HEK293 (cell line): ENCODE measurements at regions not wholly inside any gene's neighbourhood (a gene's known extent, or its start where the extent isn't known, plus 50 kb on each side); places are given as distances from the start of the nearest gene placed in this dataset.

Experiments used
- EGR2 ChIP-seq: fragments of 450-650 bp; formaldehyde crosslinking; IDR thresholded peaks from 2 replicates; pipeline ENCODE4 v1.5.1; 2016; ENCODE audit warnings: low read depth, missing biosample characterization, missing genetic modification characterization
- HIC1 ChIP-seq: fragments of 450-650 bp; formaldehyde crosslinking; IDR thresholded peaks from 2 replicates; pipeline ENCODE4 v1.5.1; 2016; ENCODE audit warnings: missing biosample characterization, missing genetic modification characterization
- HOXC10 ChIP-seq: sonication (generic); formaldehyde crosslinking; IDR thresholded peaks from 2 replicates; pipeline ENCODE4 v1.8.1; 2023; ENCODE audit warnings: mild to moderate bottlenecking, missing genetic modification reagents
- IKZF3 ChIP-seq: fragments of 450-650 bp; IDR thresholded peaks from 2 replicates; pipeline ENCODE4 v1.5.0; 2018; ENCODE audit warnings: missing biosample characterization, mild to moderate bottlenecking, missing genetic modification characterization, moderate library complexity
- INSM2 ChIP-seq: fragments of 450-650 bp; formaldehyde crosslinking; IDR thresholded peaks from 2 replicates; pipeline ENCODE4 v1.5.1; 2016; ENCODE audit warnings: missing biosample characterization, missing genetic modification characterization
- KLF16 ChIP-seq: fragments of 450-650 bp; formaldehyde crosslinking; IDR thresholded peaks from 2 replicates; pipeline ENCODE4 v1.5.1; 2017; ENCODE audit warnings: missing biosample characterization, missing genetic modification characterization
- MEIS1 ChIP-seq: sonication (generic); formaldehyde crosslinking; IDR thresholded peaks from 2 replicates; pipeline ENCODE4 v1.8.1; 2022; ENCODE audit warnings: missing genetic modification reagents, mild to moderate bottlenecking, borderline replicate concordance
- MYNN ChIP-seq: fragments of 450-650 bp; formaldehyde crosslinking; IDR thresholded peaks from 2 replicates; pipeline ENCODE4 v1.5.1; 2016; ENCODE audit warnings: missing biosample characterization, missing genetic modification characterization, borderline replicate concordance
- PATZ1 ChIP-seq: fragments of 450-650 bp; formaldehyde crosslinking; IDR thresholded peaks from 2 replicates; pipeline ENCODE4 v1.5.1; 2016; ENCODE audit warnings: missing biosample characterization, missing genetic modification characterization
- TSHZ1 ChIP-seq: fragments of 450-650 bp; formaldehyde crosslinking; IDR thresholded peaks from 2 replicates; pipeline ENCODE4 v1.5.1; 2016; ENCODE audit warnings: missing biosample characterization, missing genetic modification characterization, borderline replicate concordance
- ZBTB21 ChIP-seq: fragments of 450-650 bp; formaldehyde crosslinking; IDR thresholded peaks from 2 replicates; pipeline ENCODE4 v1.5.1; 2017; ENCODE audit warnings: missing biosample characterization, missing genetic modification characterization
- ZFP3 ChIP-seq: fragments of 450-650 bp; formaldehyde crosslinking; IDR thresholded peaks from 2 replicates; pipeline ENCODE4 v1.5.1; 2016; ENCODE audit warnings: low read depth, missing biosample characterization, missing genetic modification characterization
- ZFP69B ChIP-seq: fragments of 450-650 bp; formaldehyde crosslinking; IDR thresholded peaks from 2 replicates; pipeline ENCODE4 v1.5.1; 2016; ENCODE audit warnings: missing biosample characterization, missing genetic modification characterization
- ZNF114 ChIP-seq: fragments of 450-650 bp; formaldehyde crosslinking; IDR thresholded peaks from 2 replicates; pipeline ENCODE4 v1.5.0; 2017; ENCODE audit warnings: missing biosample characterization, missing genetic modification characterization
- ZNF146 ChIP-seq: fragments of 450-650 bp; formaldehyde crosslinking; IDR thresholded peaks from 2 replicates; pipeline ENCODE4 v1.5.1; 2016; ENCODE audit warnings: missing biosample characterization, missing genetic modification characterization
- ZNF202 ChIP-seq: fragments of 450-650 bp; formaldehyde crosslinking; IDR thresholded peaks from 2 replicates; pipeline ENCODE4 v1.5.1; 2016; ENCODE audit warnings: missing biosample characterization, missing genetic modification characterization, borderline replicate concordance
- ZNF211 ChIP-seq: fragments of 450-650 bp; formaldehyde crosslinking; IDR thresholded peaks from 2 replicates; pipeline ENCODE4 v1.5.1; 2016; ENCODE audit warnings: low read depth, missing biosample characterization, missing genetic modification characterization
- ZNF239 ChIP-seq: fragments of 450-650 bp; formaldehyde crosslinking; IDR thresholded peaks from 2 replicates; pipeline ENCODE4 v1.5.1; 2016; ENCODE audit warnings: missing biosample characterization, missing genetic modification characterization
- ZNF366 ChIP-seq: fragments of 450-650 bp; formaldehyde crosslinking; conservative IDR thresholded peaks from 2 replicates; pipeline ENCODE4 v1.5.1; 2016; ENCODE audit warnings: missing biosample characterization, missing genetic modification characterization
- ZNF391 ChIP-seq: fragments of 450-650 bp; formaldehyde crosslinking; IDR thresholded peaks from 2 replicates; pipeline ENCODE4 v1.5.1; 2016; ENCODE audit warnings: low read depth, missing biosample characterization, missing genetic modification characterization, borderline replicate concordance
- ZNF580 ChIP-seq: fragments of 450-650 bp; formaldehyde crosslinking; IDR thresholded peaks from 2 replicates; pipeline ENCODE4 v1.5.1; 2016; ENCODE audit warnings: missing biosample characterization, missing genetic modification characterization
- ZNF692 ChIP-seq: fragments of 450-650 bp; formaldehyde crosslinking; IDR thresholded peaks from 2 replicates; pipeline ENCODE4 v1.5.1; 2016; ENCODE audit warnings: missing biosample characterization, missing genetic modification characterization
- ZNF704 ChIP-seq: fragments of 450-650 bp; formaldehyde crosslinking; IDR thresholded peaks from 2 replicates; pipeline ENCODE4 v1.5.1; 2016; ENCODE audit warnings: missing biosample characterization, missing genetic modification characterization
- ZNF707 ChIP-seq: fragments of 450-650 bp; formaldehyde crosslinking; IDR thresholded peaks from 2 replicates; pipeline ENCODE4 v1.5.1; 2016; ENCODE audit warnings: missing biosample characterization, missing genetic modification characterization
- ZNF792 ChIP-seq: fragments of 450-650 bp; formaldehyde crosslinking; IDR thresholded peaks from 2 replicates; pipeline ENCODE4 v1.5.1; 2016; ENCODE audit warnings: missing biosample characterization, missing genetic modification characterization
- ZNF843 ChIP-seq: fragments of 450-650 bp; formaldehyde crosslinking; IDR thresholded peaks from 2 replicates; pipeline ENCODE4 v1.5.1; 2016; ENCODE audit warnings: missing biosample characterization, missing genetic modification characterization
- ZSCAN30 ChIP-seq: fragments of 450-650 bp; IDR thresholded peaks from 2 replicates; pipeline ENCODE4 v1.5.1; 2018; ENCODE audit warnings: missing biosample characterization, mild to moderate bottlenecking, missing genetic modification characterization, moderate library complexity

- TF ChIP-seq ZNF239 (tag by site-specific recombination) (no peak), HOXC10 (CRISPR knock-in tag) (no peak), ZNF843 (0 out of 2 replicates have a peak, but pooled peaks have one; percentile 58), IKZF3 (tag by site-specific recombination) (peak; percentile 60), ZFP3 (no peak), ZNF211 (tag by site-specific recombination) (no peak), ZNF391 (tag by site-specific recombination) (no peak), ZNF114 (tag by site-specific recombination) (no peak), INSM2 (no peak), ZNF707 (tag by site-specific recombination) (no peak), PATZ1 (no peak), ZNF792 (tag by site-specific recombination) (no peak), MYNN (no peak), HIC1 (tag by site-specific recombination) (no peak), ZNF366 (0 out of 2 replicates have a peak, but pooled peaks have one; percentile 14), ZSCAN30 (no peak), ZFP69B (tag by site-specific recombination) (no peak), ZNF692 (tag by site-specific recombination) (no peak), MEIS1 (no peak), ZNF146 (tag by site-specific recombination) (no peak), EGR2 (no peak), ZNF202 (tag by site-specific recombination) (no peak), ZNF704 (no peak), ZNF580 (no peak), ZBTB21 (no peak), TSHZ1 (0 out of 2 replicates have a peak, but pooled peaks have one; percentile 7), KLF16 (tag by site-specific recombination) (no peak)
Measured at GRCh38 chr10:61835946-61836887, 65.3 kb upstream of the ARID5B start (continued).
